ENCODE measurements at regions not wholly inside any gene's neighbourhood (a gene's known extent, or its start where the extent isn't known, plus 50 kb on each side); places are given as distances from the start of the nearest gene placed in this dataset.

GRCh38 chr15:77548589-77549557 is 83.8 kb downstream of the LINGO1 start:
- 68% methylated on average over 2 of the region's 23 CpGs for WGBS (ENCODE audit: insufficient coverage, low lambda C conversion rate)
- no peak for DNase-seq
- H3K36me3 ChIP-seq (ENCODE audit: control insufficient read depth, insufficient read depth, low read length): no peaks in the 10 kb centered on the region
- no peaks in the 10 kb centered on the region for H3K27me3 ChIP-seq (ENCODE audit: control insufficient read depth, insufficient read depth, low read length)
- no peak overlapping the region for H3K27ac ChIP-seq (ENCODE audit: low read length)
- no peaks in the 10 kb centered on the region for H3K9me3 ChIP-seq (ENCODE audit: control insufficient read depth, low read depth, low read length)
- peaks cover under 1% of the 10 kb centered on the region for H3K4me1 ChIP-seq (ENCODE audit: control insufficient read depth, insufficient read depth, low read length)
- no peak overlapping the region for H3K4me3 ChIP-seq (ENCODE audit: low read length)

GRCh38 chr15:77547801-77548588 is 84.7 kb downstream of the LINGO1 start:
- no peak overlapping the region for H3K27ac ChIP-seq (ENCODE audit: low read length)
- no peak overlapping the region for H3K4me3 ChIP-seq (ENCODE audit: low read length)
- no peak for DNase-seq
- H3K27me3 ChIP-seq (ENCODE audit: control insufficient read depth, insufficient read depth, low read length): no peaks in the 10 kb centered on the region
- H3K9me3 ChIP-seq (ENCODE audit: control insufficient read depth, low read depth, low read length): no peaks in the 10 kb centered on the region
- H3K4me1 ChIP-seq (ENCODE audit: control insufficient read depth, insufficient read depth, low read length): peaks cover 7% of the 10 kb centered on the region
- H3K36me3 ChIP-seq (ENCODE audit: control insufficient read depth, insufficient read depth, low read length): no peaks in the 10 kb centered on the region
- no CpG with 5 or more reads among the region's 19 CpGs for WGBS (ENCODE audit: insufficient coverage, low lambda C conversion rate)

DNA sequence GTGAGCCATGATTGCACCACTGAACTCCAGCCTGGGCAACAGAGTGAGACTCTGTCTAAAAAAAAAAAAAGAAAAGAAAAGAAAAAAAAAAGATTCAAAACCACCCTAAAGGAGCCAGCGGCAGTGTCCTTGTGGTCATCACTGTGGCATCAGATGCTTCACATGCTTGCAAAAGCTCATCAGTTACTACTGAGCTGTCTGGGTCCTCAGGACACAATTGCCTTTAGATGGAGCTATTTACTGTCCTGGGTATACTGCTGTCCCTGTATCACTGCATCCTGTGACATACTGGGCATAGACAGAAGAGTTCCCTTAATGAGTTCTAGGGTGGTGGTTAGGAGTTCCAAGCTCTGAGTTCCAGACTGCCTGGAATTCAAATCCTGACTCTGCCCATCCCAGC is 85.8 kb downstream of the LINGO1 start:
- no peak overlapping the region for H3K4me3 ChIP-seq (ENCODE audit: low read length)
- no peak for DNase-seq
- no CpG with 5 or more reads among the region's 1 CpG for WGBS (ENCODE audit: insufficient coverage, low lambda C conversion rate)
- H3K9me3 ChIP-seq (ENCODE audit: control insufficient read depth, low read depth, low read length): no peaks in the 10 kb centered on the region
- no peaks in the 10 kb centered on the region for H3K27me3 ChIP-seq (ENCODE audit: control insufficient read depth, insufficient read depth, low read length)
- H3K27ac ChIP-seq (ENCODE audit: low read length): no peak overlapping the region
- H3K4me1 ChIP-seq (ENCODE audit: control insufficient read depth, insufficient read depth, low read length): peaks cover 10% of the 10 kb centered on the region
- H3K36me3 ChIP-seq (ENCODE audit: control insufficient read depth, insufficient read depth, low read length): no peaks in the 10 kb centered on the region

GRCh38 chr15:77546050-77546501 is 86.6 kb downstream of the LINGO1 start:
- Histone ChIP-seq H3K36me3 (ENCODE audit: control insufficient read depth, insufficient read depth, low read length) (no peaks in the 10 kb centered on the region), H3K4me3 (ENCODE audit: low read length) (no peak overlapping the region), H3K9me3 (ENCODE audit: control insufficient read depth, low read depth, low read length) (no peaks in the 10 kb centered on the region), H3K27me3 (ENCODE audit: control insufficient read depth, insufficient read depth, low read length) (no peaks in the 10 kb centered on the region), H3K4me1 (ENCODE audit: control insufficient read depth, insufficient read depth, low read length) (peaks cover 14% of the 10 kb centered on the region), H3K27ac (ENCODE audit: low read length) (no peak overlapping the region)
- no peak for DNase-seq
- no CpG with 5 or more reads among the region's 4 CpGs for WGBS (ENCODE audit: insufficient coverage, low lambda C conversion rate)

DNA sequence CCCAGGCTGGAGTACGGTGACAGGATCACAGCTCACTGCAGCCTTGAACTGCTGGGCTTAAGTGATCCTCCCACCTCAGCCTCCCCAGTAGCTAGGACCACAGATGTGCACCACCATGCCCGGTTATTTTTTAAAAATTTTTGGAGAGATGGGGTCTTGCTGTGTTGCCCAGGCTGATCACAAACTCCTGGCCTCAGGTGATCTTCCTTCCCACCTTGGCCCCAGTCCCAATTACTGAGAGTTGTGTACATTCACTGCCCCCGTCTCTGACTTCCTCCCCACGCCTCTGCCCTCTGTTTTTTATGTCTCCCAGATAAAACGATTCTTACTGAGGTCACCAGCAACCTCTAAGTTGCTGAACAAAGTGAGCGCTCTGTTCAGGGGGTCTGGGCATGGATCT is 87.7 kb downstream of the LINGO1 start:
- DNase-seq: no peak
- Histone ChIP-seq H3K4me3 (ENCODE audit: low read length) (no peak overlapping the region), H3K27me3 (ENCODE audit: control insufficient read depth, insufficient read depth, low read length) (no peaks in the 10 kb centered on the region), H3K9me3 (ENCODE audit: control insufficient read depth, low read depth, low read length) (no peaks in the 10 kb centered on the region), H3K36me3 (ENCODE audit: control insufficient read depth, insufficient read depth, low read length) (no peaks in the 10 kb centered on the region), H3K27ac (ENCODE audit: low read length) (no peak overlapping the region), H3K4me1 (ENCODE audit: control insufficient read depth, insufficient read depth, low read length) (peaks cover 16% of the 10 kb centered on the region)
- WGBS (ENCODE audit: insufficient coverage, low lambda C conversion rate): no CpG with 5 or more reads among the region's 6 CpGs

DNA sequence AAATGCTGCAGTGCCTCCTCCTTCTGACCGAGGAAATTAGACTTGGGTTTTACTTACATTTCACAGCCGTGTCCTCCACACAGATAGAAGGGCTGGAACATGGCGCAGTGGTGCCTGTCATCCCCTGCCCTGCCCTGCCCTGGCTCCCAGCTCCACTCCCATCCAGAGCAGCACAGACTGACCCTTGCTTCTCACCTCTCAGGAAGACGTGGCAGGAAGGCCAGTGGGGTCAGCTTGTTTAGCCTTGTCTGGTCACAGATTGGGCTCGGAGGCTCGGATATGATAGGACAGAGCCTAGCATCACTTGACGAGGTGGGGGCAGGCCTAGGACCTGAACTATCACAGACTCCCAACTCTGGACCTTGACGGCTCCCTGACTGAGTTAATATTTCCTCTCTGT is 88.5 kb downstream of the LINGO1 start:
- H3K36me3 ChIP-seq (ENCODE audit: control insufficient read depth, insufficient read depth, low read length): no peaks in the 10 kb centered on the region
- no peak overlapping the region for H3K4me3 ChIP-seq (ENCODE audit: low read length)
- H3K9me3 ChIP-seq (ENCODE audit: control insufficient read depth, low read depth, low read length): no peaks in the 10 kb centered on the region
- no peaks in the 10 kb centered on the region for H3K27me3 ChIP-seq (ENCODE audit: control insufficient read depth, insufficient read depth, low read length)
- no CpG with 5 or more reads among the region's 8 CpGs for WGBS (ENCODE audit: insufficient coverage, low lambda C conversion rate)
- H3K4me1 ChIP-seq (ENCODE audit: control insufficient read depth, insufficient read depth, low read length): peaks cover 16% of the 10 kb centered on the region
- no peak for DNase-seq
- H3K27ac ChIP-seq (ENCODE audit: low read length): no peak overlapping the region

DNA sequence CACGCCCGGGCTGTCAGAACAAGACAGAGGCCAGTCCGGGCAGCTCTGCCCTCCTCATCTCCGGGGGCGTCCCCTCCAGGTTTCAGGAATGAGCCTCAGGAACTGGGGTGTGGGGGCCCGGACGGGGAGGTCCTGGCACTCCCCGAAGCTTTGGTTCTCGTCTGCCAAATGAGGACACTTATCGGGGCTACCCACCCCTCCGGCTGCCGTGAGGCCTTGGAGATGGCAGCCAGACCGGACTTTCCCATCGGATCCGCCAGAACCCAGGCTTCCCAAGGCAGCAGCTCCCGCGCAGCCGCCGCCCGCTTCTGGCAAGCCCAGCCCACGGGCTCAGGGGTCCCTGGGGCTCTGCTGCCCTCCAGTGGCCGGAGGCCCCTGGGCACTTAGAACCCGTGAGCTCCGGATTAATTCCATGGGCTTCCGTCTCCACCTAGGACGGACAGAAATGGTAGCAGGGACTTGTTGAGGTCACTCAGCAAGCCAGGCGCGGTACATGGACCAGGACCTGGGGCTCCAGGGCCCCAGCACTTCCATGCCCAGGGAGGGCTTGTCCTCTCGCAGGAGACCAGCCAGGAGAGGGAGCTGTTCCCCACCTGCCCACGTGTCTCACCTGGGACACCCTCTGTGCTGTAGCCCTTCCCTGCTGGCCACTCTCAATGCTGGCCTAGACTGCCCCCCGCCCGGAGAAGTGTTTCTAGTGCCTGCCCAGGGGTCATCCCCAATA is 89.4 kb downstream of the LINGO1 start:
- no CpG with 5 or more reads among the region's 32 CpGs for WGBS (ENCODE audit: insufficient coverage, low lambda C conversion rate)
- no peak overlapping the region for H3K27ac ChIP-seq (ENCODE audit: low read length)
- H3K4me3 ChIP-seq (ENCODE audit: low read length): peak overlapping the region; percentile 47
- H3K27me3 ChIP-seq (ENCODE audit: control insufficient read depth, insufficient read depth, low read length): no peaks in the 10 kb centered on the region
- no peaks in the 10 kb centered on the region for H3K9me3 ChIP-seq (ENCODE audit: control insufficient read depth, low read depth, low read length)
- peaks cover 16% of the 10 kb centered on the region for H3K4me1 ChIP-seq (ENCODE audit: control insufficient read depth, insufficient read depth, low read length)
- DNase-seq: peak; percentile 84 to 86
- no peaks in the 10 kb centered on the region for H3K36me3 ChIP-seq (ENCODE audit: control insufficient read depth, insufficient read depth, low read length)

DNA sequence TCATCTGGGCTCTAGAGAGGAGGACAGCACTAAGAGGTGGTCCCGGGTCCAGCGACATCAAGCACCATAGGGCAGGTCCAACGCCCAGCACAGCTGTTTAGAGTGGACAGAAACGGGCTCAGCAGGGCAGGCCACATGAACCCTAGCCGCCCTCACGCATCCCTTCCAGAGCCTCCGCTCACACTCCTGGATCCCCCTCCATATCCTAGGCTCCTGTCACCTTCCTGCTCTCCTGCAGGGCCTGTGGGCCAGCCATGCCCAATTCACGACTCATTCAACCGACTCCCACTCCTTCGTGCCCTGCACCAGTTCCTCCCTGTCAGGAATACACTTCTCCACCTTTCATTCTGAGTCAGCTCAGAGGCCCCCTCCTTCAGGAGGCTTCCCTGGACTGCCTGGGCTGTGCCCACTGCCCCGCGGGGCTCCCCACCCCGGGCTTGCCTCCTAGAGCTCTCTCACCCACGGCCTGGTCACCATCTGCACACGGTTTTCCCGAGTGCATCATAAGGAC is 90.2 kb downstream of the LINGO1 start:
- 100% methylated on average over 1 of the region's 16 CpGs for WGBS (ENCODE audit: insufficient coverage, low lambda C conversion rate)
- H3K36me3 ChIP-seq (ENCODE audit: control insufficient read depth, insufficient read depth, low read length): no peaks in the 10 kb centered on the region
- no peaks in the 10 kb centered on the region for H3K27me3 ChIP-seq (ENCODE audit: control insufficient read depth, insufficient read depth, low read length)
- no peak for DNase-seq
- no peaks in the 10 kb centered on the region for H3K9me3 ChIP-seq (ENCODE audit: control insufficient read depth, low read depth, low read length)
- H3K4me3 ChIP-seq (ENCODE audit: low read length): no peak overlapping the region
- peaks cover 16% of the 10 kb centered on the region for H3K4me1 ChIP-seq (ENCODE audit: control insufficient read depth, insufficient read depth, low read length)
- H3K27ac ChIP-seq (ENCODE audit: low read length): no peak overlapping the region

DNA sequence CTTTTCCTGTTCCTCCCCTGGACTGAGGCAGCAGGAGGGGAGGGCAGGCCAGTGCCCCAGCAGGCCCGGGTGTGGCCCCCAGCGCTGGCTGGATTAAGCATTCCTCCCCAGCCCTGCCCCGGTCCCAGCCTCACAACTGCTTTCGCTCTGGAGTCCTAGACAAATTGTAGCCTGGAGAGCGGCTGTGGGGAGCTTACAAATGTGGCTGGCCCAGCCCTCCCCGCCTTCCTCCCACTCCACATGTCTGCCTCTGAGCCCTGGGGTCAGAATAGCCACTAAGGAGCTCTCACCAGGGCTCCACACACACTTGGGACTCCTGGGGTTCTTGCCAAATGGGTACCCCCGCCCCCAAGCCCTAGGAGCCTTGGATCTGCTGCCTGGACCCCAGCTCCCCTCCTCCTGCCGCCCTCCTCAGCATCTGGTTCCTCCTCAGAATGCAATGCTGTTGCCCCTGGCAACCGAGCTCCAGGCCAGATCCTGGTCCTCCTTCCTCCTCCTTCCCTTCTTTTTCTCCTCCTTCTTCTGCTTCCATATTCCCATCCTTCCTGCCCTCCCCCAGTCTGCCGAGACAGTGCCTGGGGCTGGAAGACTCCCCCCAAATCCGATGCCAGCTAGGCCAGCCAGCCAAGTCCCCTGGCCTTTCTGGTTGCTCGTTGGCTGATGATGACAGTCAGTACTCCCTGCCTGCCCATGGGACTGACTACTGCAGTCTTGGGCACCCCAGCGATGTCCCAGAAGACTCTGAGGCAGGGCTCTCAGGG is 91.1 kb downstream of the LINGO1 start:
- no CpG with 5 or more reads among the region's 13 CpGs for WGBS (ENCODE audit: insufficient coverage, low lambda C conversion rate)
- H3K27me3 ChIP-seq (ENCODE audit: control insufficient read depth, insufficient read depth, low read length): no peaks in the 10 kb centered on the region
- H3K36me3 ChIP-seq (ENCODE audit: control insufficient read depth, insufficient read depth, low read length): no peaks in the 10 kb centered on the region
- no peaks in the 10 kb centered on the region for H3K9me3 ChIP-seq (ENCODE audit: control insufficient read depth, low read depth, low read length)
- DNase-seq: peak in 1 of 2 donors; percentile 43
- peaks cover 16% of the 10 kb centered on the region for H3K4me1 ChIP-seq (ENCODE audit: control insufficient read depth, insufficient read depth, low read length)
- peak overlapping the region; percentile 42 for H3K27ac ChIP-seq (ENCODE audit: low read length)
- no peak overlapping the region for H3K4me3 ChIP-seq (ENCODE audit: low read length)

Measured in large intestine (tissue), 3 donors.